Activated naive CD8-positive, alpha-beta T cell treated with anti-CD3 and anti-CD28 coated beads for 36 hours (primary cell): ENCODE measurements at regions not wholly inside any gene's neighbourhood (a gene's known extent, or its start where the extent isn't known, plus 50 kb on each side); places are given as distances from the start of the nearest gene placed in this dataset.

Source experiments
- DNase-seq: peaks from one replicate; pipeline ENCODE4 v3.0.0; 2021
- H3K27ac Mint-ChIP-seq: one replicate; pipeline ENCODE4 v1.8.0; 2022; ENCODE audit warnings: mild to moderate bottlenecking, moderate library complexity, mixed read lengths
- H3K27me3 Mint-ChIP-seq: one replicate; pipeline ENCODE4 v1.8.0; 2022; ENCODE audit warnings: mild to moderate bottlenecking, mixed read lengths
- H3K36me3 Mint-ChIP-seq: one replicate; pipeline ENCODE4 v1.8.0; 2021; ENCODE audit warnings: mild to moderate bottlenecking, mixed read lengths
- H3K4me1 Mint-ChIP-seq: one replicate; pipeline ENCODE4 v1.8.0; 2021; ENCODE audit warnings: mixed read lengths
- H3K4me3 Mint-ChIP-seq: one replicate; pipeline ENCODE4 v1.8.0; 2022; ENCODE audit warnings: mild to moderate bottlenecking, moderate library complexity, mixed read lengths
- H3K9me3 Mint-ChIP-seq: one replicate; pipeline ENCODE4 v1.8.0; 2022; ENCODE audit warnings: mixed read lengths

DNA sequence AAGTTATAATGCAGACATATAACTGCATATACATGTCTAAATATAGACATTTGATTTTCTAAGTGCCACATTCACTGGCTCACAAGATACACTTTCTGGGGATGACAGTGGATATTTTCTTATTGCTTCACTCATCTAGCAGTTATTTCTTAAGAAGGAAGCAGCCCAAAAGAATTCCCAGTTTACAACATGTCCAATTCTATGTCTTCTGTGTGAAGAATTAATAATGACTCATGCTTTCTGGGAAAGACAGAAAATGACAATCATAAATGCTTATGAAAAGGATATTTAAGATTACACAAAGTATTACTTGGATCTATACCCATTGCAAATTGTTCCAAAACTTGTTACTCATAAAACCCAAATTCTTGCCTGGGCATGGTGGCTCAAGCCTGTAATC, 543.4 kb downstream of the SUCLA2 start:
- H3K9me3 Mint-ChIP-seq: no peaks in the 10 kb centered on the region
- H3K27ac Mint-ChIP-seq: no peak overlapping the region
- H3K4me3 Mint-ChIP-seq: no peak overlapping the region
- DNase-seq: no peak
- H3K4me1 Mint-ChIP-seq: no peaks in the 10 kb centered on the region
- no peaks in the 10 kb centered on the region for H3K36me3 Mint-ChIP-seq
- H3K27me3 Mint-ChIP-seq: no peaks in the 10 kb centered on the region

DNA sequence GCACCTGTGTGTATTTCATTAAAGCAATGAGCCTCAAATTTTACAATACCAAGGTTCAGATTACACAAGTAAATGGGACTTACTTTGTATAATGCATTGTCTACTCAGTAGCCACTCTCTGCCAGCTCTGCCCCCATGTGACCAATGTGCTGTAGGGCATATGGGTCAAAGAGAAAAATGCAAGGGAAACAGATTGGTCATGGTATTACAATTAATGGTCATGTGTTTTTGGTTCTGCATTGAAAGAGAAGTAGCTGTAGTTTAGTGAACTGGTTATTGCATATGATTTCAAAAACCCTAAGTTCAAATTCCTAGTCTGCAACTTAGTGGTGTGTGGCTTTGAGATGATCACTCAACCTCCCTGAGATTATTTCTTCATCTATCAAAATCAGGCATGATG, 545.4 kb downstream of the SUCLA2 start:
- no peak overlapping the region for H3K4me3 Mint-ChIP-seq
- no peak for DNase-seq
- no peak overlapping the region for H3K27ac Mint-ChIP-seq
- H3K4me1 Mint-ChIP-seq: no peaks in the 10 kb centered on the region
- H3K36me3 Mint-ChIP-seq: no peaks in the 10 kb centered on the region
- no peaks in the 10 kb centered on the region for H3K9me3 Mint-ChIP-seq
- no peaks in the 10 kb centered on the region for H3K27me3 Mint-ChIP-seq

DNA sequence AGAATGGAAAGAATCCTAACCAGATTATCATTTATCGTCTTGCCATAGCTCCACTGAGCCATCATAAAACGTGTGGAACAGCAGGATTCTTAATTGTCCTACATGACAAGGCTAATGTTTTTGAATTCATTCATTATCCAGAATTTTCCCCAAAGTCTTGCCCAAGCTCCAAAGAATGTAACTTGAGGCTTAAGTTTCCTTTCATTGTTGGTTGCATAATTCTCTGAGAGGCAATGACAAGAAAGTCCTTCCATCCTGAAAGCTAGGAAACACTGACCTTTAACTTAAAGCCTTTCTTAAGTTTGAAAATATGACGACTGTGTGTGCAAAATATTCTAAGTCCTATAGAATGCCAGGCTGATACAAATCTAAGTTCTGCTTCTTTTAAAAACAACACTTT, 546.1 kb downstream of the SUCLA2 start:
- no peak overlapping the region for H3K27ac Mint-ChIP-seq
- no peaks in the 10 kb centered on the region for H3K4me1 Mint-ChIP-seq
- H3K9me3 Mint-ChIP-seq: no peaks in the 10 kb centered on the region
- H3K27me3 Mint-ChIP-seq: no peaks in the 10 kb centered on the region
- H3K36me3 Mint-ChIP-seq: no peaks in the 10 kb centered on the region
- no peak overlapping the region for H3K4me3 Mint-ChIP-seq
- DNase-seq: no peak

DNA sequence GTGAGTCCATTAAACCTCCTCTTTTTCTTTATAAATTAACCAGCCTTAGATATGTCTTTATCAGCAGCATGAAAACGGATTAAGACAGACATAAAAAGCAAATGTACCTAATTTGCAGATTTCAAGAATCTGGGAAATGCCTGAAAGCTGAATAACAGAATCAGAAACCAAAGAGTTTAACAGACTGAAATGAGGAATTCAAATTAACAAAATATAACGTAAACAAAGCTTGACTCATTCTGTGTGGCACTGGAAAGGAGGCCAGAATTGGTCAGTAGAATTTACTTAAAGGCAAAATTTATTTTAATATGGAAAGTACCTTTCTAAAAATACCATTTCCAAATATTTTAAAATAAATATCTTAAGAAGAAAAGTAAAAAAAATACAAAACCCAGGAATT, 540.6 kb upstream of the HTR2A start:
- no peak overlapping the region for H3K4me3 Mint-ChIP-seq
- no peak overlapping the region for H3K27ac Mint-ChIP-seq
- H3K27me3 Mint-ChIP-seq: no peaks in the 10 kb centered on the region
- no peaks in the 10 kb centered on the region for H3K4me1 Mint-ChIP-seq
- H3K9me3 Mint-ChIP-seq: peaks cover 8% of the 10 kb centered on the region
- no peaks in the 10 kb centered on the region for H3K36me3 Mint-ChIP-seq
- no peak for DNase-seq

DNA sequence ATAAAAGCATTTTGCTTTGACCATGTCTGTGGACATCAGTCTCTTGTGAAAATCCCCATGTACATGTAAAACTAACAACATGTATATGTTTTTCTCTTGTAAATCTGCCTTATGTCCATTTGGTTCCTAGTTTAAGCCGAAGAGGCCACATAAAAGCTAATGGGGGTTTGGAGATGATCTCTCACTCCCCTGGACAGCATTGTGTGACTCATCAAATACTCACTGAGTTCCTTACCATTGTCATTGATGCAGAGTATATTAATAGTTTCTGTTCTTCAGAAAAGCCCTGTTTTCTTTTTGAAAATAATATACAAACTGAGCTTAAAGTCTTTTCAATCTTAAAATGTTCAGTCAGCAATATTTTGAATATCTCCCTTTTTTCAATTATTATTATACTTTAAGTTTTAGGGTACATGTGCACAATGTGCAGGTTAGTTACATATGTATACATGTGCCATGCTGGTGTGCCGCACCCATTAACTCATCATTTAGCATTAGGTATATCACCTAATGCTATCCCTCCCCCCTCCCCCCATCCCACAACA, 536.7 kb upstream of the HTR2A start:
- Mint-ChIP-seq H3K9me3 (peaks cover 7% of the 10 kb centered on the region), H3K4me1 (no peaks in the 10 kb centered on the region), H3K4me3 (no peak overlapping the region), H3K27ac (no peak overlapping the region), H3K36me3 (no peaks in the 10 kb centered on the region), H3K27me3 (no peaks in the 10 kb centered on the region)
- no peak for DNase-seq

DNA sequence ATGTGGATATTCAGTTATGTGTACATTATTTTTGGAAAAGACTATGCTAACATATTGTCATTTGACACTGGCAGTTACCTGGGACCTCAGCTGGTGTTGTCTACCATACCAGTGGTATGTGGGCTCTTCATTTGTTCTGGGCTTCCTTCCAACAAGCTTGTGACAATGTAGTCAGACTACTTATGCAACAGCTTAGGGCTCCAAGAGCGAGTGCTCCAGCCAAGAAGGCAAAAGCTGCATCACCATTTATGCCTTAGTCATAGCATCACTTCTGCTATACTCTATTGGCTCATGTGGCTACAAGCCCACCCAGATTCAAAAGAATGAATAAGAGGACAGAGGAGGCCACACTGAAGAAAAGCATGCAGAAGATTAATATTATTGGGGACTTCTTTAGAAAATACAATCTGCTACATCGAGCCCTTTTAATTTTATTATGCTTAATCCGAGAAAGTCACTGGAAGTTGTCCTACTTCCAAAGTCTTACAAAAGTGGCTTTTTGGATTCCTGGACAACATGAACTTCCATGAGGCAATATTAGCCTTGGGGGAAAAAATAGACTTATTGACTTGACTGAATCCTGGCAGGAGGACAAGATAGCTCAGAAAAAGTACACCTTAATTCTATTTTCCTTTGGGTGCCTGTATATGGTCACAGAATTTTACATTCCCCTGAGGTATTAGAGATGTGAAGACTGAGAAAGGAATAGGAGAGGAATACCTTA, 529.4 kb upstream of the HTR2A start:
- Mint-ChIP-seq H3K4me3 (no peak overlapping the region), H3K9me3 (no peaks in the 10 kb centered on the region), H3K36me3 (no peaks in the 10 kb centered on the region), H3K27me3 (no peaks in the 10 kb centered on the region), H3K4me1 (no peaks in the 10 kb centered on the region), H3K27ac (no peak overlapping the region)
- DNase-seq: no peak

DNA sequence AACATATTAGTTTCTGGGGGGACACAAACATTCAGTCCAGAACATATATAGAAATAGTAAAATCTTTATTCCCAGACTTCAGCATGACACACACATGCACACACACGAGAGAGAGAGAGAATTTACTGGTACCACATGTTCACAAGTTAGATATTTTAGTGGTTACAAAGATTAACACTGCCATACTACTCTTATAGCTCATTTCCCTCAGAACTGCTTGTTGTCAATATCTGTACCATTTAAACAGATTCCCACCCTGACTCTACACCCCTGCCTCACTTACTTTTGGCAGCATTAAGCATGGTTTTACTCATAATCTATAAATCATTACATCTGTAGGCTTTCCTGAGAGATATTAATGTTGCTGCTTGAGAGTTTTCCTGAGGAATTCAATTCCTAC, 524.7 kb upstream of the HTR2A start:
- Mint-ChIP-seq H3K4me3 (no peak overlapping the region), H3K27ac (no peak overlapping the region)

DNA sequence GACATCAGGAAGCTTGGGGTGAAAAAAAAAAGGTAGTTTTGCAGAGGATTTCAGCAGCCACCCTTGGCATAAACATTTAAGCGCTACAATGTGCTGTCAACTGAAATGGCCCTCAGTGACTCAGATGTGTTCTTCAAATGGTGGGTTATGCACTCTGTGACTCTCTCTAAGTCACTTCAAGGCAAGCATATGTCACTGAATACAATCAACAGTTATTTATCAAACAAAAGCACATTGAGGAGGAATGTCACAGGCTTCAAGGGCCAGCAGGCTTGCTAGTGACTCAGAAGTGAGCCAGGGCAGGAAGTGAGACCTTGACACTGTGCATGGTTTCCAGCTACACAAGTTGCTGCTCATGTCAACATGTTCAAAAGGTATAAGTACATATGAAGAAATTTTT, 523.7 kb upstream of the HTR2A start:
- no peaks in the 10 kb centered on the region for H3K4me1 Mint-ChIP-seq
- no peak overlapping the region for H3K27ac Mint-ChIP-seq
- no peaks in the 10 kb centered on the region for H3K36me3 Mint-ChIP-seq
- H3K9me3 Mint-ChIP-seq: no peaks in the 10 kb centered on the region
- no peak overlapping the region for H3K4me3 Mint-ChIP-seq
- DNase-seq: no peak
- H3K27me3 Mint-ChIP-seq: no peaks in the 10 kb centered on the region

More for the DNA sequence above, 524.7 kb upstream of the HTR2A start:
- no peaks in the 10 kb centered on the region for H3K9me3 Mint-ChIP-seq
- no peak for DNase-seq
- no peaks in the 10 kb centered on the region for H3K27me3 Mint-ChIP-seq
- no peaks in the 10 kb centered on the region for H3K36me3 Mint-ChIP-seq
- no peaks in the 10 kb centered on the region for H3K4me1 Mint-ChIP-seq

DNA sequence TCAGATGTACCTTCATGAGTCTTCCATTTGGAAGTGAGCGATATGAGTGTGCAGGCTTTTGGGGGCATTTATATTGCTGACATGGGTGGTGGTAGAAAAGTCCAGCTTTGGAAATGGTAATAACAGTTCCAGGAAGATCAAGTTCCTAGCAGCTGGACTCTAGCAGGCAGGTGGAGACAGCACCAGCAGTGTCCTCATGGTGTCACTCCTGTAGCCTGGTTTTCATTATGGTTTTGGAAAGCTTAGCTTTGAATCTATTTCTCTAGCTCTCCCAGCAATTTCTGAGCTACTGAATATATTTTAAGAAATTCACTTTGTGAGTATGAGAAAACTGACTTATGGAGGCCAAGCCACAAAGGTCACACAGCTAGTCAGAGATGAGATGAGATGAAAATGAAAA, 523.2 kb upstream of the HTR2A start:
- H3K27me3 Mint-ChIP-seq: no peaks in the 10 kb centered on the region

DNA sequence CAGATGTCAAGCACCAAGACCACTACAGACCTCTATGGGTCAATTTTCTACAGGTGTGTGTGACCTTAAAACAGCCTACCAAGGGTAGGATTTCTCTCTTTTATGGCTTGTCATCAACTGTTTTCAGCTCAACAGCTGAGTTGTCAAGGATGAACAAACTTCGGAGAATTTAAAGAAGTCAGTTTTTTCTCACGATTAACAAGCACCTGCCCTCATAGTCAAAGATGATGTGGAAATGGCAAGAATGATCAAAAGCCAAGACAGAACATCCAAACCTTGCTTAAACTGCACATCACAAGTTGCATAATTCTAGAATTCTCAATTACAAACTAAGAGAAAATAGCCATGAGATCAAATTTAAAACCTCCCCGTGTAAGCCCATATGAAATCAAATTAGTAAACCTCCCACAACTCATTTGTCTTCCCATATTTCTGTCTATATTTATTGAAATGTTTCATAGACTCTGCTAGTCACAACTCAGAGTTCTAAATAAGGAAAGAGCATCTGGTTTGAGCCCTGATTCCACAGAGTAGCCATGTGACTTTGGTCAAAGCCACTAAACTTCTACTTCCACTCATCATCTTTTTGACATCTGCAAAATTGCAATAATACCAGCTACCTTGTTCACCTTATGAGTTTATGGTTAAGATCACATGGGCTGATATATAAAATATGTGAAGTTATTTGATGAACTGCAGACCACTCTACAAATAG, 521.5 kb upstream of the HTR2A start:
- Mint-ChIP-seq H3K9me3 (no peaks in the 10 kb centered on the region), H3K27me3 (no peaks in the 10 kb centered on the region), H3K4me3 (no peak overlapping the region), H3K36me3 (no peaks in the 10 kb centered on the region), H3K4me1 (no peaks in the 10 kb centered on the region), H3K27ac (no peak overlapping the region)
- DNase-seq: no peak

More for the DNA sequence above, 523.2 kb upstream of the HTR2A start:
- Mint-ChIP-seq H3K36me3 (no peaks in the 10 kb centered on the region), H3K9me3 (no peaks in the 10 kb centered on the region), H3K4me1 (no peaks in the 10 kb centered on the region), H3K4me3 (no peak overlapping the region), H3K27ac (no peak overlapping the region)
- DNase-seq: no peak

DNA sequence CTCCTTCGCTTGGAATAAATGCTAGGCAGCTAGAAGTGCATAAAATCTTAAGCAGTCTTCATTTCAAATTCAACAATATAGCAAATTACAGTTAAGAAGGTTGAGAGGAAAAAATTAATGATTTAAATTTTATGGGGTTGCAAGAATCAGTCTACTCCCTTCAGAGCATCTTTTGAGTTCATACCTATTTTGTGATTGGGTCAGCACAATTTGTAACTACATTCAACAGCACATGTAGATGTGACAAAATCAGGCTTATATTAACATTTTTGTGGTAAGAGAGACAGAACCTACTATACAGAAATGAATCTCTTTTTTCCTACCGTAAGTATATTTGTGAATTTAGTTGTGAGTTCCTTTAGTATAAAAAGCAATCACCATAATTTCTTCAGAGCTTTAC, 520.6 kb upstream of the HTR2A start:
- DNase-seq: no peak
- no peaks in the 10 kb centered on the region for H3K4me1 Mint-ChIP-seq
- no peak overlapping the region for H3K27ac Mint-ChIP-seq
- no peaks in the 10 kb centered on the region for H3K27me3 Mint-ChIP-seq
- no peaks in the 10 kb centered on the region for H3K36me3 Mint-ChIP-seq
- H3K4me3 Mint-ChIP-seq: no peak overlapping the region
- H3K9me3 Mint-ChIP-seq: no peaks in the 10 kb centered on the region

DNA sequence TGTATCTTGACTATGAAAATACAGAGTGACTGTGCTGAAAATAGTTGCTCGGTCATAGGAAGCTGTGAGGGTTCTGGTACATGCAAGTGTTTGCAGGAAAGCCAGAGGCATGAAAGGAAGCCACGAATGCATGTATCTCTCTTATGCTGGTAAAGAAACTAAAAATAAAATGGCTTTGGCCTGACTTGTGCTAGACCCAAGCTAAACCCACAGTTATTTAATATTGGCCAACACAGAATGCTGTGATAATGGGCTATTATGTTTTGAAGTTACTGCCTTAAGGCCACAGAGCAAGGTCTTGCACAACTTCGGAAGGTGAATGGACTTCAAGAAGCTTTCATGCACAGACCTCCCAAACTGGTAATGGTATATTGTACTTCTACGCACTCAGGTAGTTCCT, 518.2 kb upstream of the HTR2A start:
- no peaks in the 10 kb centered on the region for H3K4me1 Mint-ChIP-seq
- H3K36me3 Mint-ChIP-seq: no peaks in the 10 kb centered on the region
- no peaks in the 10 kb centered on the region for H3K27me3 Mint-ChIP-seq
- H3K9me3 Mint-ChIP-seq: no peaks in the 10 kb centered on the region
- no peak overlapping the region for H3K4me3 Mint-ChIP-seq
- H3K27ac Mint-ChIP-seq: no peak overlapping the region
- DNase-seq: no peak

DNA sequence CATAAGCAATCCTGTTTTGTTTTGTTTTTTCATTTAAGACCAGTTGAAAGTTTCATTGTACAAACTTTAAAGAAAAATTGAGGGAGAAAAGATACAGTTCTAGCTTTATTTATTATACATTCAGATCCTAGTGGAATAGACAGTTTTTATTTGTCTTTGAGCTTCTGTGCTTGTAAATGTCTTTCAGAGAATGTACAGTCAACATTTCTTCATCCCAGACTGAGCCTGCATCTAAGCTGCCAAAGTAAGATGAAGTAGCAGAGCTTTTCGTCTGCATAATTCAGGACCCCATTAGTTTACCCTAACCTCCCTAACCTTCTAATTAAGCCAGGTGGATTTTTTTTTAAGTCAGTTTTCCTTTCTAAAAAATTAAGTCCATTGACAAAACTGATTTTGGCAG, 516.7 kb upstream of the HTR2A start:
- Mint-ChIP-seq H3K9me3 (no peaks in the 10 kb centered on the region), H3K4me3 (no peak overlapping the region), H3K36me3 (no peaks in the 10 kb centered on the region), H3K27me3 (no peaks in the 10 kb centered on the region), H3K4me1 (no peaks in the 10 kb centered on the region), H3K27ac (no peak overlapping the region)
- DNase-seq: no peak

DNA sequence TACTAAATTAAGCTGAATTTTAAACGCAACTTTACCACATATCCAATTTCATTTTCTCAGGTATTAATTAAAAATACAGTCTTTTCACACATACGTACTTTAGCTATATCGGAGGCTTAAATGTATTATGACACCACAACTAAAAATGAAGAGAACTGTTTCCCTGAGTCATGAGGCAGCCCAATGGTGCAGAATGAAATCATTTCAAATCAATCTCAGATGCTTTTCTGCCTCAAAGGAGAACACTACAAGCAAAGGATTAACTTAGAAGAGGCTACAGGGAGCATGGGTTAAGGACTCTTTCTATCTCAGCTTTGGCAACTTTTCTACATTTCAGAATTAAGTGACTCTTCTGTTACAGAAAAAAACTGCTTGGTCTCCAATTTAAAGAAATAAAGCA, 516.3 kb upstream of the HTR2A start:
- Mint-ChIP-seq H3K36me3 (no peaks in the 10 kb centered on the region), H3K27ac (no peak overlapping the region), H3K4me3 (no peak overlapping the region), H3K4me1 (no peaks in the 10 kb centered on the region), H3K9me3 (no peaks in the 10 kb centered on the region), H3K27me3 (no peaks in the 10 kb centered on the region)
- no peak for DNase-seq

DNA sequence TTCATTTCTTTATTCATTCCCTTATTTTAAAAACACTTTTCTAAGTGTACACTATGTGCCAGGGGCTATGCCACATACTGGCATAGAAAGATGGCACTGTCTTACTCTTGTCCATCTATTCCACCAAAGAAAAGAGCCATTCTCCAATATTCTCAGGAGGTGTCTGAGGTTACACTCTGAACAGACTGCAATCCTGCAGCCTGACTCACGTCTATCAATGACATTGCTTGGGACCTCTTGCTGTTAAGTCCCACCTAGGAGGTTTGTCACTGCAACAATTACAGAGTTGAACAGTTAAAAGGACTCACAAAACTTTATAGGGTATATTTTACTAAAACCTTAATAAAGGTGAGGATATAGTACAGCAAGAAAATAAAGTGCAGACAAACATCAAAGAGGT, 512.9 kb upstream of the HTR2A start:
- no peaks in the 10 kb centered on the region for H3K9me3 Mint-ChIP-seq
- no peak overlapping the region for H3K4me3 Mint-ChIP-seq
- H3K27me3 Mint-ChIP-seq: no peaks in the 10 kb centered on the region
- H3K4me1 Mint-ChIP-seq: no peaks in the 10 kb centered on the region
- DNase-seq: no peak
- no peaks in the 10 kb centered on the region for H3K36me3 Mint-ChIP-seq
- H3K27ac Mint-ChIP-seq: no peak overlapping the region
